IMR-90 (cell line): ENCODE measurements at regions not wholly inside any gene's neighbourhood (a gene's known extent, or its start where the extent isn't known, plus 50 kb on each side); places are given as distances from the start of the nearest gene placed in this dataset.

Experiments used
- ATAC-seq: fragments of 200-7000 bp; cut with Tn5 transposase; 2 replicates; pipeline ENCODE4 v1.9.1; 2020; ENCODE audit warnings: low read depth, mild to moderate bottlenecking, moderate library complexity
- BruUV-seq: library from RNA; stranded (reverse); fragments of 400-500 nt; replicated peaks from 2 replicates; lab custom pipeline; 2021; lab: Mats Ljungman, UMichigan
- CTCF ChIA-PET: fragments of 300-600 bp; formaldehyde crosslinking; extraction: SDS; loops from one replicate; lab custom pipeline; 2021; ENCODE audit warnings: antibody characterized with exemption; lab: Yijun Ruan, JAX
- POLR2A ChIA-PET: fragments of 300-600 bp; sonication (Branson Sonifier 250); formaldehyde crosslinking; loops from one replicate; lab custom pipeline; 2022; ENCODE audit warnings: antibody characterized with exemption; ENCODE audit not compliant: unreplicated experiment; lab: Charles Lee
- DNase-seq: peaks from one replicate; pipeline ENCODE4 v3.0.0; 2013
- H2AFZ ChIP-seq: replicated peaks from 2 replicates; pipeline ENCODE3; 2013; ENCODE audit warnings: low read length, mild to moderate bottlenecking; ENCODE audit not compliant: poor library complexity
- H2AK5ac ChIP-seq: 2 replicates; pipeline ENCODE4 v1.6.1; 2013; ENCODE audit warnings: low read depth, low read length, inconsistent platforms
- H2AK9ac ChIP-seq: replicated peaks from 2 replicates; pipeline ENCODE3; 2013; ENCODE audit warnings: mild to moderate bottlenecking, low read depth, low read length, moderate library complexity; ENCODE audit not compliant: poor library complexity
- H2BK120ac ChIP-seq: 2 replicates; pipeline ENCODE4 v1.6.1; 2013; ENCODE audit warnings: low read depth, low read length, inconsistent platforms
- H2BK15ac ChIP-seq: 3 replicates; pipeline ENCODE4 v1.6.1; 2013; ENCODE audit warnings: low read depth, low read length, inconsistent platforms
- H2BK20ac ChIP-seq: 2 replicates; pipeline ENCODE4 v1.6.1; 2013; ENCODE audit warnings: low read depth, mild to moderate bottlenecking, inconsistent platforms, low read length, moderate library complexity
- H2BK5ac ChIP-seq: 2 replicates; pipeline ENCODE4 v1.6.1; 2013; ENCODE audit warnings: mild to moderate bottlenecking, low read depth, low read length, inconsistent platforms; ENCODE audit not compliant: poor library complexity, severe bottlenecking
- H3K14ac ChIP-seq: replicated peaks from 2 replicates; pipeline ENCODE4 v1.6.1; 2013; ENCODE audit warnings: low read depth, low read length, inconsistent platforms
- H3K18ac ChIP-seq: 2 replicates; pipeline ENCODE4 v1.6.1; 2013; ENCODE audit warnings: low read depth, low read length, control low read depth
- H3K23ac ChIP-seq: 2 replicates; pipeline ENCODE4 v1.6.1; 2013; ENCODE audit warnings: low read depth, low read length, inconsistent platforms
- H3K27ac ChIP-seq: 2 replicates; pipeline ENCODE4 v1.5.1; 2013; ENCODE audit warnings: mild to moderate bottlenecking, control low read depth, low read length; ENCODE audit not compliant: insufficient read depth
- H3K27me3 ChIP-seq: 2 replicates; pipeline ENCODE4 v1.6.1; 2013; ENCODE audit warnings: low read length; ENCODE audit not compliant: control insufficient read depth, insufficient read depth
- H3K36me3 ChIP-seq: 2 replicates; pipeline ENCODE4 v1.6.1; 2013; ENCODE audit warnings: low read length, mixed read lengths; ENCODE audit not compliant: control insufficient read depth, insufficient read depth
- H3K4ac ChIP-seq: 2 replicates; pipeline ENCODE4 v1.6.1; 2013; ENCODE audit warnings: low read depth, low read length, inconsistent platforms
- H3K4me1 ChIP-seq: 2 replicates; pipeline ENCODE4 v1.6.1; 2013; ENCODE audit warnings: low read length, mixed read lengths; ENCODE audit not compliant: control insufficient read depth, insufficient read depth
- H3K4me2 ChIP-seq: 2 replicates; pipeline ENCODE4 v1.6.1; 2013; ENCODE audit warnings: low read depth, mild to moderate bottlenecking, control low read depth, low read length, moderate library complexity
- H3K4me3 ChIP-seq: 2 replicates; pipeline ENCODE4 v1.5.1; 2013; ENCODE audit warnings: low read depth, mild to moderate bottlenecking, control low read depth, low read length, moderate library complexity; ENCODE audit not compliant: insufficient read depth
- H3K56ac ChIP-seq: 2 replicates; pipeline ENCODE4 v1.6.1; 2013; ENCODE audit warnings: low read length, inconsistent platforms; ENCODE audit not compliant: insufficient read depth; ENCODE audit errors: extremely low read depth
- H3K79me1 ChIP-seq, 2 experiments: 2 replicates each; pipeline ENCODE4 v1.6.1; 2013; ENCODE audit warnings: low read length in 2 of 2, inconsistent platforms in 1 of 2, low read depth in 1 of 2
- H3K9ac ChIP-seq: 2 replicates; pipeline ENCODE4 v1.6.1; 2013; ENCODE audit warnings: low read depth, low read length, control low read depth
- H3K9me1 ChIP-seq: 2 replicates; pipeline ENCODE4 v1.6.1; 2013; ENCODE audit warnings: low read length, inconsistent platforms; ENCODE audit not compliant: insufficient read depth
- H3K9me3 ChIP-seq: 2 replicates; pipeline ENCODE4 v1.6.1; 2013; ENCODE audit warnings: low read length; ENCODE audit not compliant: control insufficient read depth, insufficient read depth
- H4K20me1 ChIP-seq: 2 replicates; pipeline ENCODE4 v1.6.1; 2013; ENCODE audit warnings: low read length, inconsistent platforms; ENCODE audit not compliant: insufficient read depth
- H4K5ac ChIP-seq: 2 replicates; pipeline ENCODE4 v1.6.1; 2013; ENCODE audit warnings: mild to moderate bottlenecking, low read depth, low read length, control low read depth
- H4K8ac ChIP-seq, 2 experiments: 2 replicates each; pipeline ENCODE4 v1.6.1; 2013; ENCODE audit warnings: low read depth in 2 of 2, low read length in 2 of 2, control low read depth in 1 of 2, inconsistent platforms in 1 of 2
- H4K91ac ChIP-seq: 2 replicates; pipeline ENCODE4 v1.6.1; 2013; ENCODE audit warnings: low read depth, low read length, inconsistent platforms; ENCODE audit not compliant: insufficient read depth
- BHLHE40 ChIP-seq: fragments of 150-350 bp; IDR thresholded peaks from 2 replicates; pipeline ENCODE4 v1.6.1; 2016; ENCODE audit warnings: mild to moderate bottlenecking, low read depth, low read length
- CEBPB ChIP-seq: IDR thresholded peaks from 2 replicates; pipeline ENCODE4 v1.6.1; 2012; ENCODE audit warnings: low read depth, low read length, improper control_type of control experiment
- MAFK ChIP-seq: IDR thresholded peaks from 2 replicates; pipeline ENCODE4 v1.6.1; 2012; ENCODE audit warnings: low read depth, low read length, improper control_type of control experiment
- MXI1 ChIP-seq: IDR thresholded peaks from 2 replicates; pipeline ENCODE4 v1.6.1; 2012; ENCODE audit warnings: low read depth, mild to moderate bottlenecking, low read length, moderate library complexity, borderline replicate concordance
- POLR2A ChIP-seq: IDR thresholded peaks from 2 replicates; pipeline ENCODE4 v1.6.1; 2012; ENCODE audit warnings: mild to moderate bottlenecking, low read depth, low read length
- RAD21 ChIP-seq: IDR thresholded peaks from 2 replicates; pipeline ENCODE4 v1.6.1; 2012; ENCODE audit warnings: low read length, improper control_type of control experiment
- RCOR1 ChIP-seq: IDR thresholded peaks from 2 replicates; pipeline ENCODE4 v1.6.1; 2012; ENCODE audit warnings: mild to moderate bottlenecking, low read length, improper control_type of control experiment; ENCODE audit not compliant: insufficient replicate concordance
- RFX5 ChIP-seq: IDR thresholded peaks from 2 replicates; pipeline ENCODE4 v1.8.0; 2012; ENCODE audit warnings: low read depth, mild to moderate bottlenecking, low read length, moderate library complexity
- WGBS, 2 experiments: methylation state at CpG; one replicate each; pipeline versions ENCODE4 v1.1.5 to v1.1.7; 2013; ENCODE audit warnings: missing lambda C conversion rate in 2 of 2; ENCODE audit not compliant: insufficient read length in 1 of 2; ENCODE audit errors: extremely low coverage in 2 of 2; 5-methylcytosine and 5-hydroxymethylcytosine counted together
- dilution Hi-C: fragments of 300-500 bp; cut with HindIII; formaldehyde crosslinking; loops from one replicate; pipeline ENCODE4 v1.14.3; 2018; ENCODE audit warnings: low sequenced_read_pairs; ENCODE audit not compliant: unreplicated experiment
- in situ Hi-C: fragments of 300-500 bp; cut with MboI; formaldehyde crosslinking; loops from 3 replicates; pipeline ENCODE4 v1.14.3; 2019; ENCODE audit warnings: low sequenced_read_pairs, inconsistent platforms, mixed read lengths
- intact Hi-C: fragments of 100-400 bp; cut with micrococcal nuclease; formaldehyde crosslinking; loops from 2 replicates; pipeline ENCODE4 v1.10.0; 2022
- TF ChIP-seq, protein P1 (sequence below): conservative IDR thresholded peaks from 2 replicates; pipeline ENCODE4 v1.5.1; 2012; ENCODE audit warnings: mild to moderate bottlenecking, low read depth, low read length, improper control_type of control experiment
- TF ChIP-seq, protein P2 (sequence below): fragments of 150-350 bp; IDR thresholded peaks from 2 replicates; pipeline ENCODE4 v1.6.1; 2017; ENCODE audit warnings: mild to moderate bottlenecking, antibody characterized with exemption, low read length, low read depth
- TF ChIP-seq, protein P3 (sequence below): fragments of 150-350 bp; IDR thresholded peaks from 2 replicates; pipeline ENCODE4 v1.6.1; 2016; ENCODE audit warnings: low read depth, mild to moderate bottlenecking, low read length, moderate library complexity, borderline replicate concordance

DNA sequence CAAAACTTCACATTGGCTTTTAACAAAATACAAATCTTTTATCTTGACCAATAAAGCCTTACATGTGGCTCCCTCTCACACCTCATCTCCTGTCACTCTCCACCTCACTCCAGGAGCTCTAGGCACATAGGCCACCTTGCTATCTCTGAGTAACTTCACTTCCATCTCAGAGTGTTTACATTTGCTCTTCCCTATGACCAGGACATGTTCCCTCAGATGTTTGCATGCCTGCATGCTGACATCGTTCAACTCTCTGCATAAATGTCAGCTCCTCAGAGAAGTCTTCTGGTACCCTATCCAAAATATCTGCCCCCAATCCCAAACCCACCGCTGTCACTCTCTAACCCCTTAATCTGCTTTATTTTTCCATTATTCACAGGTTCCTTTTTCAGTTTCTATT, 110.9 kb downstream of the TOMM20 start:
- H2AK5ac ChIP-seq, result peak overlapping the region; percentile 76; the same call in 1 of the 2 replicates
- no peak overlapping the region for H2AFZ ChIP-seq
- peaks cover 5% of the 10 kb centered on the region for H3K9me3 ChIP-seq
- H2BK5ac ChIP-seq, result peak overlapping the region; percentile 75
- ChIA-PET CTCF (no interaction called here), POLR2A (no interaction called here)
- H4K8ac ChIP-seq, result peak overlapping the region; percentile 38 to 67; a peak in 3 of 4 replicates
- H3K4ac ChIP-seq, result peak overlapping the region; percentile 16
- H3K23ac ChIP-seq, result no peak overlapping the region
- no peak overlapping the region for H3K56ac ChIP-seq
- peak overlapping the region; percentile 29; the same call in 1 of the 2 replicates for H3K18ac ChIP-seq
- H3K27ac ChIP-seq, result peak overlapping the region; percentile 47
- TF ChIP-seq, protein P1, sequence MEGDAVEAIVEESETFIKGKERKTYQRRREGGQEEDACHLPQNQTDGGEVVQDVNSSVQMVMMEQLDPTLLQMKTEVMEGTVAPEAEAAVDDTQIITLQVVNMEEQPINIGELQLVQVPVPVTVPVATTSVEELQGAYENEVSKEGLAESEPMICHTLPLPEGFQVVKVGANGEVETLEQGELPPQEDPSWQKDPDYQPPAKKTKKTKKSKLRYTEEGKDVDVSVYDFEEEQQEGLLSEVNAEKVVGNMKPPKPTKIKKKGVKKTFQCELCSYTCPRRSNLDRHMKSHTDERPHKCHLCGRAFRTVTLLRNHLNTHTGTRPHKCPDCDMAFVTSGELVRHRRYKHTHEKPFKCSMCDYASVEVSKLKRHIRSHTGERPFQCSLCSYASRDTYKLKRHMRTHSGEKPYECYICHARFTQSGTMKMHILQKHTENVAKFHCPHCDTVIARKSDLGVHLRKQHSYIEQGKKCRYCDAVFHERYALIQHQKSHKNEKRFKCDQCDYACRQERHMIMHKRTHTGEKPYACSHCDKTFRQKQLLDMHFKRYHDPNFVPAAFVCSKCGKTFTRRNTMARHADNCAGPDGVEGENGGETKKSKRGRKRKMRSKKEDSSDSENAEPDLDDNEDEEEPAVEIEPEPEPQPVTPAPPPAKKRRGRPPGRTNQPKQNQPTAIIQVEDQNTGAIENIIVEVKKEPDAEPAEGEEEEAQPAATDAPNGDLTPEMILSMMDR, result no peak
- TF ChIP-seq BHLHE40 (no peak), RCOR1 (no peak), MXI1 (no peak), RAD21 (no peak), RFX5 (no peak), CEBPB (no peak), MAFK (no peak), POLR2A (no peak)
- TF ChIP-seq, protein P2, sequence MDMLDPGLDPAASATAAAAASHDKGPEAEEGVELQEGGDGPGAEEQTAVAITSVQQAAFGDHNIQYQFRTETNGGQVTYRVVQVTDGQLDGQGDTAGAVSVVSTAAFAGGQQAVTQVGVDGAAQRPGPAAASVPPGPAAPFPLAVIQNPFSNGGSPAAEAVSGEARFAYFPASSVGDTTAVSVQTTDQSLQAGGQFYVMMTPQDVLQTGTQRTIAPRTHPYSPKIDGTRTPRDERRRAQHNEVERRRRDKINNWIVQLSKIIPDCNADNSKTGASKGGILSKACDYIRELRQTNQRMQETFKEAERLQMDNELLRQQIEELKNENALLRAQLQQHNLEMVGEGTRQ, result no peak
- TF ChIP-seq, protein P3, sequence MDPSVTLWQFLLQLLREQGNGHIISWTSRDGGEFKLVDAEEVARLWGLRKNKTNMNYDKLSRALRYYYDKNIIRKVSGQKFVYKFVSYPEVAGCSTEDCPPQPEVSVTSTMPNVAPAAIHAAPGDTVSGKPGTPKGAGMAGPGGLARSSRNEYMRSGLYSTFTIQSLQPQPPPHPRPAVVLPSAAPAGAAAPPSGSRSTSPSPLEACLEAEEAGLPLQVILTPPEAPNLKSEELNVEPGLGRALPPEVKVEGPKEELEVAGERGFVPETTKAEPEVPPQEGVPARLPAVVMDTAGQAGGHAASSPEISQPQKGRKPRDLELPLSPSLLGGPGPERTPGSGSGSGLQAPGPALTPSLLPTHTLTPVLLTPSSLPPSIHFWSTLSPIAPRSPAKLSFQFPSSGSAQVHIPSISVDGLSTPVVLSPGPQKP, result no peak
- peaks cover 3% of the 10 kb centered on the region for H3K4me1 ChIP-seq
- peak overlapping the region; percentile 35 for H2BK120ac ChIP-seq
- no peak overlapping the region for H2AK9ac ChIP-seq
- in situ Hi-C loops, result loop anchor here (5.0 kb wide), 1 partner anchor 40 kb away; no protein-coding TSS in a partner anchor
- dilution Hi-C loops, result no loop called here
- no peaks in the 10 kb centered on the region for H3K79me1 ChIP-seq
- no peaks in the 10 kb centered on the region for H4K20me1 ChIP-seq
- no peak overlapping the region for H3K9ac ChIP-seq
- 22% methylated on average over 1 of the region's 2 CpGs; no CpG with 5 or more reads in 1 of the 2 experiments for WGBS, 2 experiments
- no peaks in the 10 kb centered on the region for H3K27me3 ChIP-seq
- intact Hi-C loops, result no loop called here
- H3K36me3 ChIP-seq, result no peaks in the 10 kb centered on the region
- peak; percentile 64 for DNase-seq
- H3K4me2 ChIP-seq, result no peak overlapping the region
- H3K4me3 ChIP-seq, result no peak overlapping the region
- ATAC-seq, result peak; percentile 39; the same call in 1 of the 2 replicates
- H3K14ac ChIP-seq, result no peak overlapping the region
- H4K5ac ChIP-seq, result no peak overlapping the region
- peaks cover 3% of the 10 kb centered on the region; the same call in 1 of the 2 replicates for H3K9me1 ChIP-seq
- peak overlapping the region; percentile 1; the same call in 2 of the 3 replicates for H2BK15ac ChIP-seq
- peak overlapping the region; percentile 17 for H2BK20ac ChIP-seq
- BruUV-seq, result no TSS peak
- H4K91ac ChIP-seq, result peak overlapping the region; percentile 1; the same call in 1 of the 2 replicates
